ENCODE measurements at regions not wholly inside any gene's neighbourhood (a gene's known extent, or its start where the extent isn't known, plus 50 kb on each side); places are given as distances from the start of the nearest gene placed in this dataset.

- no peak for ATAC-seq
- in situ Hi-C loops (cut with MboI; ENCODE audit: low sequenced_read_pairs in 4 of 4) (no loop called here), intact Hi-C loops (cut with DNase I; ENCODE audit: low total_unique reads) (no loop called here)
- TF ChIP-seq POLR2A (IDR thresholded peaks at IDR 0.05) (no peak), CTCF (IDR thresholded peaks at IDR 0.05 in 4 of 5, conservative IDR thresholded peaks at IDR 0.05 in 1 of 5) (no peak)
- H3K4me3 ChIP-seq: no peak overlapping the region
- H3K4me1 ChIP-seq: peaks cover 0 to 2% of the 10 kb centered on the region in 2 donors
- H3K36me3 ChIP-seq: no peaks in the 10 kb centered on the region
- H3K27ac ChIP-seq: no peak overlapping the region
- H3K9me3 ChIP-seq: peaks cover 0 to 11% (median 0%) of the 10 kb centered on the region in 3 donors
- no peaks in the 10 kb centered on the region for H3K27me3 ChIP-seq
- DNase-seq: no peak
Observed at GRCh38 chr10:4038000-4038399, 253.0 kb upstream of the KLF6 start.

- no peaks in the 10 kb centered on the region for H3K9me3 ChIP-seq
- peaks cover 0 to 2% of the 10 kb centered on the region in 2 donors for H3K4me1 ChIP-seq
- in situ Hi-C loops (cut with MboI; ENCODE audit: low sequenced_read_pairs in 4 of 4): no loop called here
- intact Hi-C loops (cut with DNase I; ENCODE audit: low total_unique reads): no loop called here
- TF ChIP-seq CTCF (IDR thresholded peaks at IDR 0.05 in 4 of 5, conservative IDR thresholded peaks at IDR 0.05 in 1 of 5) (no peak), POLR2A (IDR thresholded peaks at IDR 0.05) (no peak)
- H3K36me3 ChIP-seq: no peaks in the 10 kb centered on the region
- DNase-seq (no peak), ATAC-seq (no peak)
- H3K27ac ChIP-seq: peak overlapping the region in 3 of 4 donors; percentile 41 to 67 (median 56)
- H3K4me3 ChIP-seq: peak overlapping the region in 2 of 4 donors; percentile 2 to 39
- no peaks in the 10 kb centered on the region for H3K27me3 ChIP-seq
Observed at GRCh38 chr10:4035599-4035945, 250.6 kb upstream of the KLF6 start.

- Histone ChIP-seq H3K27ac (peak overlapping the region; percentile 36 to 67 (median 48)), H3K36me3 (no peaks in the 10 kb centered on the region), H3K9me3 (no peaks in the 10 kb centered on the region), H3K27me3 (no peaks in the 10 kb centered on the region), H3K4me1 (peaks cover 0 to 2% of the 10 kb centered on the region in 2 donors), H3K4me3 (peak overlapping the region in 3 of 4 donors; percentile 2 to 39 (median 25))
- intact Hi-C loops (cut with DNase I; ENCODE audit: low total_unique reads) (no loop called here), in situ Hi-C loops (cut with MboI; ENCODE audit: low sequenced_read_pairs in 4 of 4) (no loop called here)
- peak; percentile 44 to 73 for ATAC-seq
- TF ChIP-seq POLR2A (IDR thresholded peaks at IDR 0.05) (no peak), CTCF (IDR thresholded peaks at IDR 0.05 in 4 of 5, conservative IDR thresholded peaks at IDR 0.05 in 1 of 5) (no peak)
- DNase-seq: no peak
Observed at GRCh38 chr10:4034907-4035598, 250.0 kb upstream of the KLF6 start.

- no peak for ATAC-seq
- Histone ChIP-seq H3K27ac (no peak overlapping the region), H3K27me3 (no peaks in the 10 kb centered on the region), H3K4me3 (no peak overlapping the region), H3K9me3 (no peaks in the 10 kb centered on the region), H3K36me3 (no peaks in the 10 kb centered on the region), H3K4me1 (peaks cover 0 to 2% of the 10 kb centered on the region in 2 donors)
- intact Hi-C loops (cut with DNase I; ENCODE audit: low total_unique reads) (no loop called here), in situ Hi-C loops (cut with MboI; ENCODE audit: low sequenced_read_pairs in 4 of 4) (no loop called here)
- no peak for DNase-seq
- TF ChIP-seq CTCF (IDR thresholded peaks at IDR 0.05 in 4 of 5, conservative IDR thresholded peaks at IDR 0.05 in 1 of 5): no peak
- TF ChIP-seq POLR2A (IDR thresholded peaks at IDR 0.05): no peak
Observed at GRCh38 chr10:4033341-4033896, 248.4 kb upstream of the KLF6 start.
